Activated T-cell treated with anti-CD3 and anti-CD28 coated beads for 1 hour (primary cell): ENCODE measurements at regions not wholly inside any gene's neighbourhood (a gene's known extent, or its start where the extent isn't known, plus 50 kb on each side); places are given as distances from the start of the nearest gene placed in this dataset.

Source experiments
- DNase-seq: peaks from one replicate; pipeline ENCODE4 v3.0.0-alpha.2; 2020; ENCODE audit warnings: low read depth

DNA sequence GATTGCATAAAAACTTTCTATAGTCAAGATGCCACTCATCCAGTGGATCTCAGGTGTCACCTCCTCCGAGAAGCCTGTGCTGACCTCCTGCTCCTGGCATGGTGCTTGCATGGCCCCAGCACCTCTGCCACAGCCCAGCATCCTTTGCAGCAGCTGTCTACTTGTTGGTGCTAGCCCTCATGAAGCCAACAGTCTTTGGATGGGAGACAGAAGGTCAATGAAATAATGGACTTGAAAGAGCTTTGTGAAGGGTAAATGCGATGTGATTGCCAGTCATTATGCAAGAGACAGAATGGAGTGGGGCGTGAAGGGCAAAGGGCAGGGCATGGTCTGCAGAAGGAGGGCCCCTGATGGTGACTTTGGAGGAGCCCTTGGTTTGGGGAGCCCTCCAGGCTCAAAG lies 63.0 kb upstream of the CLMN start:
- no peak for DNase-seq

DNA sequence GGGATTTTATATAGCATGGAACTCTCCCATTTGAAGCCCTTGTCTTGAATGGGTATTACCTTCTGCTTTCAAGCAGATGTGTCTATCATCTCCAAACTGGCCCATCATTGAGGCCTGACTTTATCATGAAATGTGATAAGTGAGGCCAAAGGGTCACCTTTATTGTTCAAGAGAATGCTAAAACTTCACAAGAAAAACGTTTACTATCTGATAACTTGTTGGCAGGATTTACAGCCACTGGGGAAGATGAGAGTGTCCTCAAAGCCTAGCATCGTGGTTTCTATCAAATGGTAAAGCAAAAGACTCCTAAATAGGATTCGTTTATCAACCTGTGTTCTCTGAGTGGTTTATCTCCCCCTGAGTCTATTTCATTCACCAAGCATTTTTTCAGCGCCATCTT lies 62.0 kb upstream of the CLMN start:
- DNase-seq = no peak

DNA sequence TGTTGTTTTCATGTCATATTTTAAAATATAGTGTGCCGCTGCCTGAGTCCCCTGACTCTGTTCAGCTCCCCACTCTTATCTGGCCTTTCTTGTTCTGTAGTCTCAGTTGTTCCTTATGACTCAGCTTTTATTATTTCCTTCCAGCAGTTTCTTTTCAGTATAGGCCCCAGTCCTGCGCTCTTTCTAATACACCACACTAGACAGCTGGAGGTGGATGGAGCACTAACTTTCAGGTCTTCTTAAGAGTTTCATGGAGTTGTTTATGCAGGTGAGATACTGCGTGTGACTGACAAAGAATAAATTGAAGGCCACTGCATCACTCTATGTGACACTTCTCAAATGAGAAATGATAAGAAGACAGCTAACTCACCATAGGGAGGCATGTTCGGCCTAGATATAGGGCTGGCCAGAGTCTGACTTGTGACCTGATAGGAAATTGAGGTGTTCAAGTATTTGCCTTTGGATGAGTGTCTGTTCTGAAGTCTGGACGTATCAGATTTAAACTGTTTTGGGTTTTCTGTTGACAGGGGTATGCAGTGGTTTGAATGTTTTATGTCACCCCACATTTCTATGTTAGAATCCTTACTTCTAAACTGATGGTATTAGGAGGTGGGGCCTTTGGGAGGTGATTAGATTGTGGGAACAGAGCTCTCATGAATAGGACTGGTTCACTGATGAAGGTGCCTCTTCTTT lies 60.8 kb upstream of the CLMN start:
- no peak for DNase-seq

DNA sequence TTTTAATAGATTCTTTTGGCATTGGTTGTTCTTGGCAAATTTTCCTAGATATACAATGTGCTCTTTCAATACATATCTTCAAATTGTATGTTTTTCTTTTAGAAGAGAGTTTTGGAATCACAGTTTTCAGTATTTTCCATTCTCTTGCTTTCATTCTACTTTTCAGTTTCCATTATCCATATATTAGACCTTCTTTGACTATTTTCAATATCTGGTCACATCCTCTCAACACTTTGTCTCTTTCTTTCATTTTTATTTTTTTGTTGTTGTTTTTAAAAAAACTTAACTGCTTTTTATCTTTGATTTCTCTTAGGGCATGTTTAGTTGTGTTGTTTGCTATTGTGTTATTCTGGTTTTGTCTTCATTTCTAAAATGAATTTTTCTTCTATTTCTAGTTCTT lies 59.9 kb upstream of the CLMN start:
- DNase-seq = no peak

DNA sequence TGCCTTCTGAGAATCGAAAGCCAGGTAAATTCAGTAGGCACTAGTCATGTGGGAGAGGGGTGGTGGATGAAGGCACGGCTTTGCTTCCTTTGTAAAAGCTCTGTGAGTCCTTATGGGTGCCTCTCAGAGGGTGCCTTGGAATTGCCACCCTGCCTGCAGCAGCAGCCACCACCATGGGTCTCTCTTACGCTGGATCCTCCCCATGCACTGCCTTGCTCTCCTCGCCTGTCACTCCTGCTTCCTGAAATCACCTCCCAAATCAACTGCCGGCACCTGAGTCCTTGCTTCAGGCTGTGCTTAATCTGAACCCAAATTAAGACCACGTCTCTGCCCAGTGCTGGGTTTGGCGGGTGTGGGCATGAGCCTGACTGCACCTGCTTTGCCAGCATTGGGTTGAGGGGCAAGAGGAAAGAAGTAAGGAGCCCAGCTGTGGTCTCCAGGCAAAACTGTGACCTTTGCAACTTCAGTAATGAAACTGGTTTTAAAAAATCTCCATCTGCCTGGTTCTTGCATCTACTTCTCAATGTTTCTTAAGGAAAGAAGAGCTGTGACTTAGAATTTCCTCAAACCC lies 55.9 kb upstream of the CLMN start:
- DNase-seq = no peak

DNA sequence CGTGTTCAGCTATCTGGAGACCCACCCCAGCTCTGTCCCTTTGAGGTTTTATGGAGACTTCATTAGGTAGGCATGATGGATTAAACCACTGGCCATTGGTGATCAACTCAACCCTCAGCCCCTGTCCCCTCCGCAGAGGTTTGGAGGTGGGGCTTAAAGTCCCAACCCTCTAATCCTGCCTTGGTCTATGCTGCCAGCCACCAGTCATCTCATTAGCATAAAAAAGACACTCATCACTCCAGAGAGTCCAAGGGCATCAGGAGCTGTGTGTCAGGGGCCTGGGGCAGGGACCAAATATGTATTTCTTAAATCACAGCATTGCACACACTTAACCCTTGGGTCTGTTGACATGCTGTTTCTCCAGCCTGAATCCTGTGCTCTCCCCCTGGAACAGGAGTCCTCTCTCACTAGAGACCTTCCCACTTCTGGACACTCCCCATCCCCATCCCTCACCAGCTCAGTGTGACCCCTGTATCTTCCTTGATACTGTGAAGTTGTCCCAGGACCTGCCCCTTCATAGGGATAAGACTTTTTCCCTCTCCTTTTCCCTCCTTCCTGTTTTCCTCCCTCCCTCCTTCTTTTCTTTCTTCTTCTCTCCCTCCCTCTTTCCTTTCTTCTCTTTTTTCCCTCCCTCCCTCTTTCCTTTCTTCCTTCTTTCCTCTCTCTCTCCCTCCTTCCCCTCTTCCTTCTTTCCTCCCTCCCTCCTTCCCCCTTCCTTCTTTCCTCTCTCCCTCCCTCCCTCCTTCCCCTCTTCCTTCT lies 54.7 kb upstream of the CLMN start:
- no peak for DNase-seq

DNA sequence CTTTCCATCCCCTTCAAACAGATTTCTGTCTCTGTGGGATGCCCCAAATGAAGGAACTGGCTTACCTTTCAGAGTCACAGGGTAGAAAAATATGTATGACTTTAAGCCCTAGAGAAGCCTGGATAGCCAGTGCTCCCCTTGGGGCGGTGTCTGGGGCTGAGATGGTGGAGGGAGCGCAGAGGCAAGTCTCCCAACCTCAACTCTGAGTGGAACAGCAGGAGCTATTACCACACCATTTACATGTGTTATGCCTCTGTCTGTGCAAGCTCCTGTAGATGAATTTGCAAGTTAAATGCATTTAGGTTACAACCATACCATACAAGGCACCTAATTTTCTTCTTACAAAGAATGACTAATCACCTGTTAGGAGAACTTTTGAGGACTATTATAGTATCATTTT lies 50.4 kb upstream of the CLMN start:
- no peak for DNase-seq
